Activated CD8-positive, alpha-beta T cell treated with anti-CD3 and anti-CD28 coated beads for 36 hours (primary cell): ENCODE measurements at regions not wholly inside any gene's neighbourhood (a gene's known extent, or its start where the extent isn't known, plus 50 kb on each side); places are given as distances from the start of the nearest gene placed in this dataset.

ENCODE experiments used
- ATAC-seq: fragments of 200-7000 bp; cut with Tn5 transposase; one replicate; pipeline ENCODE4 v1.10.0; 2021; ENCODE audit warnings: mild to moderate bottlenecking, moderate library complexity
- CTCF ChIA-PET: fragments of 350-600 bp; sonication (Branson Sonifier 250); formaldehyde crosslinking; loops from one replicate; lab custom pipeline; 2021; ENCODE audit warnings: antibody characterized with exemption; lab: Charles Lee
- POLR2A ChIA-PET: fragments of 350-600 bp; sonication (Branson Sonifier 250); formaldehyde crosslinking; loops from one replicate; lab custom pipeline; 2021; ENCODE audit warnings: antibody characterized with exemption; lab: Charles Lee
- DNase-seq: peaks from one replicate; pipeline ENCODE4 v3.0.0-alpha.2; 2020
- H3K27ac Mint-ChIP-seq: one replicate; pipeline ENCODE4 v1.8.0; 2021; ENCODE audit warnings: mild to moderate bottlenecking, mixed read lengths
- H3K27me3 Mint-ChIP-seq: one replicate; pipeline ENCODE4 v1.8.0; 2021; ENCODE audit warnings: mixed read lengths
- H3K36me3 Mint-ChIP-seq: one replicate; pipeline ENCODE4 v1.8.0; 2021; ENCODE audit warnings: low read depth, mixed read lengths
- H3K4me1 Mint-ChIP-seq: one replicate; pipeline ENCODE4 v1.8.0; 2021; ENCODE audit warnings: low read depth, mixed read lengths
- H3K4me3 Mint-ChIP-seq: one replicate; pipeline ENCODE4 v1.8.0; 2021; ENCODE audit warnings: mild to moderate bottlenecking, moderate library complexity, mixed read lengths
- H3K9me3 Mint-ChIP-seq: one replicate; pipeline ENCODE4 v1.8.0; 2021; ENCODE audit warnings: mixed read lengths
- intact Hi-C: fragments of 100-400 bp; cut with micrococcal nuclease; formaldehyde crosslinking; loops from one replicate; pipeline ENCODE4 v1.10.0; 2022
- TF ChIP-seq, protein P1 (sequence below): fragments of 200-600 bp; IDR thresholded peaks from one replicate; pipeline ENCODE4 v1.8.0; 2022; ENCODE audit warnings: antibody characterized with exemption, mild to moderate bottlenecking

- Mint-ChIP-seq H3K4me1 (no peaks in the 10 kb centered on the region), H3K36me3 (no peaks in the 10 kb centered on the region), H3K27ac (no peak overlapping the region), H3K4me3 (no peak overlapping the region), H3K9me3 (peaks cover 16% of the 10 kb centered on the region), H3K27me3 (no peaks in the 10 kb centered on the region)
- ATAC-seq (no peak), DNase-seq (no peak)
- POLR2A ChIA-PET = no interaction called here
- intact Hi-C loops = no loop called here
- CTCF ChIA-PET = no interaction called here
- TF ChIP-seq, protein P1, sequence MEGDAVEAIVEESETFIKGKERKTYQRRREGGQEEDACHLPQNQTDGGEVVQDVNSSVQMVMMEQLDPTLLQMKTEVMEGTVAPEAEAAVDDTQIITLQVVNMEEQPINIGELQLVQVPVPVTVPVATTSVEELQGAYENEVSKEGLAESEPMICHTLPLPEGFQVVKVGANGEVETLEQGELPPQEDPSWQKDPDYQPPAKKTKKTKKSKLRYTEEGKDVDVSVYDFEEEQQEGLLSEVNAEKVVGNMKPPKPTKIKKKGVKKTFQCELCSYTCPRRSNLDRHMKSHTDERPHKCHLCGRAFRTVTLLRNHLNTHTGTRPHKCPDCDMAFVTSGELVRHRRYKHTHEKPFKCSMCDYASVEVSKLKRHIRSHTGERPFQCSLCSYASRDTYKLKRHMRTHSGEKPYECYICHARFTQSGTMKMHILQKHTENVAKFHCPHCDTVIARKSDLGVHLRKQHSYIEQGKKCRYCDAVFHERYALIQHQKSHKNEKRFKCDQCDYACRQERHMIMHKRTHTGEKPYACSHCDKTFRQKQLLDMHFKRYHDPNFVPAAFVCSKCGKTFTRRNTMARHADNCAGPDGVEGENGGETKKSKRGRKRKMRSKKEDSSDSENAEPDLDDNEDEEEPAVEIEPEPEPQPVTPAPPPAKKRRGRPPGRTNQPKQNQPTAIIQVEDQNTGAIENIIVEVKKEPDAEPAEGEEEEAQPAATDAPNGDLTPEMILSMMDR = no peak
Observed at GRCh38 chr5:105197531-105197930, 1634.9 kb upstream of the NUDT12 start.

- Mint-ChIP-seq H3K36me3 (no peaks in the 10 kb centered on the region), H3K9me3 (peaks cover 9% of the 10 kb centered on the region), H3K27me3 (no peaks in the 10 kb centered on the region), H3K27ac (no peak overlapping the region), H3K4me3 (no peak overlapping the region), H3K4me1 (no peaks in the 10 kb centered on the region)
- no peak for ATAC-seq
- ChIA-PET CTCF (no interaction called here), POLR2A (no interaction called here)
- intact Hi-C loops = no loop called here
- no peak for DNase-seq
- TF ChIP-seq, protein P1 = no peak
Observed at GRCh38 chr5:105195765-105196164, 1633.2 kb upstream of the NUDT12 start.

GRCh38 chr5:105172918-105173317 lies 1610.3 kb upstream of the NUDT12 start:
- H3K27me3 Mint-ChIP-seq = no peaks in the 10 kb centered on the region
- peaks cover 3% of the 10 kb centered on the region for H3K9me3 Mint-ChIP-seq
- ATAC-seq (no peak), DNase-seq (no peak)
- CTCF ChIA-PET = no interaction called here
- H3K27ac Mint-ChIP-seq = no peak overlapping the region
- TF ChIP-seq, protein P1 = no peak
- H3K36me3 Mint-ChIP-seq = no peaks in the 10 kb centered on the region
- intact Hi-C loops = no loop called here
- H3K4me3 Mint-ChIP-seq = no peak overlapping the region
- POLR2A ChIA-PET = no interaction called here
- H3K4me1 Mint-ChIP-seq = no peaks in the 10 kb centered on the region

DNA sequence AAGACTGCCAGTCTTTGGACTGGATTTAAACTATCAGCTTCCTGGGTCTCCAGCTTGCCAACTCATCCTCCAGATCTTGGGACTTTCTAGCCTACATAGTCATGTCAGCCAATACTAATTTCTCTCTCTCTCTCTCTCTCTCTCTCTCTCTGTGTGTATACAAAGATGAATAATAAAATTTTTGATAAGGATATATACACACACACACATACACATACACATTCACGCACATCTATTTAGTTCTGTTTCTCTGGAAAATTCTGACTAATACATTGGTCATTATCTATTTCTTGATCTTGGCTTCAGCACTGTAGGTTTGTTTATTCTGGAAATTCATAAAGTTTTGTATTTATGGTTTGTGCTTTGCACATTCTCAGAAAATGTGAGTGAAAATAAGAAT lies 1606.2 kb upstream of the NUDT12 start:
- H3K4me3 Mint-ChIP-seq = no peak overlapping the region
- DNase-seq (no peak), ATAC-seq (no peak)
- peaks cover 6% of the 10 kb centered on the region for H3K9me3 Mint-ChIP-seq
- no peaks in the 10 kb centered on the region for H3K4me1 Mint-ChIP-seq
- H3K27me3 Mint-ChIP-seq = no peaks in the 10 kb centered on the region
- no peaks in the 10 kb centered on the region for H3K36me3 Mint-ChIP-seq
- intact Hi-C loops = no loop called here
- no peak overlapping the region for H3K27ac Mint-ChIP-seq
- TF ChIP-seq, protein P1 = no peak
- ChIA-PET CTCF (no interaction called here), POLR2A (no interaction called here)

- Mint-ChIP-seq H3K27ac (no peak overlapping the region), H3K36me3 (no peaks in the 10 kb centered on the region), H3K4me3 (no peak overlapping the region), H3K27me3 (no peaks in the 10 kb centered on the region), H3K9me3 (peaks cover 14% of the 10 kb centered on the region), H3K4me1 (no peaks in the 10 kb centered on the region)
- CTCF ChIA-PET = no interaction called here
- TF ChIP-seq, protein P1 = no peak
- intact Hi-C loops = no loop called here
- no peak for DNase-seq
- no peak for ATAC-seq
- POLR2A ChIA-PET = no interaction called here
Observed at GRCh38 chr5:105167092-105167491, 1604.5 kb upstream of the NUDT12 start.
